IMR-90 (cell line): ENCODE measurements at regions not wholly inside any gene's neighbourhood (a gene's known extent, or its start where the extent isn't known, plus 50 kb on each side); places are given as distances from the start of the nearest gene placed in this dataset.

Experiments used
- ATAC-seq: fragments of 200-7000 bp; cut with Tn5 transposase; 2 replicates; pipeline ENCODE4 v1.9.1; 2020; ENCODE audit warnings: low read depth, mild to moderate bottlenecking, moderate library complexity
- BruUV-seq: library from RNA; stranded (reverse); fragments of 400-500 nt; replicated peaks from 2 replicates; lab custom pipeline; 2021; lab: Mats Ljungman, UMichigan
- CTCF ChIA-PET: fragments of 300-600 bp; formaldehyde crosslinking; extraction: SDS; loops from one replicate; lab custom pipeline; 2021; ENCODE audit warnings: antibody characterized with exemption; lab: Yijun Ruan, JAX
- POLR2A ChIA-PET: fragments of 300-600 bp; sonication (Branson Sonifier 250); formaldehyde crosslinking; loops from one replicate; lab custom pipeline; 2022; ENCODE audit warnings: antibody characterized with exemption; ENCODE audit not compliant: unreplicated experiment; lab: Charles Lee
- DNase-seq: peaks from one replicate; pipeline ENCODE4 v3.0.0; 2013
- H2AFZ ChIP-seq: replicated peaks from 2 replicates; pipeline ENCODE3; 2013; ENCODE audit warnings: low read length, mild to moderate bottlenecking; ENCODE audit not compliant: poor library complexity
- H2AK5ac ChIP-seq: 2 replicates; pipeline ENCODE4 v1.6.1; 2013; ENCODE audit warnings: low read depth, low read length, inconsistent platforms
- H2AK9ac ChIP-seq: replicated peaks from 2 replicates; pipeline ENCODE3; 2013; ENCODE audit warnings: mild to moderate bottlenecking, low read depth, low read length, moderate library complexity; ENCODE audit not compliant: poor library complexity
- H2BK120ac ChIP-seq: 2 replicates; pipeline ENCODE4 v1.6.1; 2013; ENCODE audit warnings: low read depth, low read length, inconsistent platforms
- H2BK15ac ChIP-seq: 3 replicates; pipeline ENCODE4 v1.6.1; 2013; ENCODE audit warnings: low read depth, low read length, inconsistent platforms
- H2BK20ac ChIP-seq: 2 replicates; pipeline ENCODE4 v1.6.1; 2013; ENCODE audit warnings: low read depth, mild to moderate bottlenecking, inconsistent platforms, low read length, moderate library complexity
- H2BK5ac ChIP-seq: 2 replicates; pipeline ENCODE4 v1.6.1; 2013; ENCODE audit warnings: mild to moderate bottlenecking, low read depth, low read length, inconsistent platforms; ENCODE audit not compliant: poor library complexity, severe bottlenecking
- H3K14ac ChIP-seq: replicated peaks from 2 replicates; pipeline ENCODE4 v1.6.1; 2013; ENCODE audit warnings: low read depth, low read length, inconsistent platforms
- H3K18ac ChIP-seq: 2 replicates; pipeline ENCODE4 v1.6.1; 2013; ENCODE audit warnings: low read depth, low read length, control low read depth
- H3K23ac ChIP-seq: 2 replicates; pipeline ENCODE4 v1.6.1; 2013; ENCODE audit warnings: low read depth, low read length, inconsistent platforms
- H3K27ac ChIP-seq: 2 replicates; pipeline ENCODE4 v1.5.1; 2013; ENCODE audit warnings: mild to moderate bottlenecking, control low read depth, low read length; ENCODE audit not compliant: insufficient read depth
- H3K27me3 ChIP-seq: 2 replicates; pipeline ENCODE4 v1.6.1; 2013; ENCODE audit warnings: low read length; ENCODE audit not compliant: control insufficient read depth, insufficient read depth
- H3K36me3 ChIP-seq: 2 replicates; pipeline ENCODE4 v1.6.1; 2013; ENCODE audit warnings: low read length, mixed read lengths; ENCODE audit not compliant: control insufficient read depth, insufficient read depth
- H3K4ac ChIP-seq: 2 replicates; pipeline ENCODE4 v1.6.1; 2013; ENCODE audit warnings: low read depth, low read length, inconsistent platforms
- H3K4me1 ChIP-seq: 2 replicates; pipeline ENCODE4 v1.6.1; 2013; ENCODE audit warnings: low read length, mixed read lengths; ENCODE audit not compliant: control insufficient read depth, insufficient read depth
- H3K4me2 ChIP-seq: 2 replicates; pipeline ENCODE4 v1.6.1; 2013; ENCODE audit warnings: low read depth, mild to moderate bottlenecking, control low read depth, low read length, moderate library complexity
- H3K4me3 ChIP-seq: 2 replicates; pipeline ENCODE4 v1.5.1; 2013; ENCODE audit warnings: low read depth, mild to moderate bottlenecking, control low read depth, low read length, moderate library complexity; ENCODE audit not compliant: insufficient read depth
- H3K56ac ChIP-seq: 2 replicates; pipeline ENCODE4 v1.6.1; 2013; ENCODE audit warnings: low read length, inconsistent platforms; ENCODE audit not compliant: insufficient read depth; ENCODE audit errors: extremely low read depth
- H3K79me1 ChIP-seq, 2 experiments: 2 replicates each; pipeline ENCODE4 v1.6.1; 2013; ENCODE audit warnings: low read length in 2 of 2, inconsistent platforms in 1 of 2, low read depth in 1 of 2
- H3K9ac ChIP-seq: 2 replicates; pipeline ENCODE4 v1.6.1; 2013; ENCODE audit warnings: low read depth, low read length, control low read depth
- H3K9me1 ChIP-seq: 2 replicates; pipeline ENCODE4 v1.6.1; 2013; ENCODE audit warnings: low read length, inconsistent platforms; ENCODE audit not compliant: insufficient read depth
- H3K9me3 ChIP-seq: 2 replicates; pipeline ENCODE4 v1.6.1; 2013; ENCODE audit warnings: low read length; ENCODE audit not compliant: control insufficient read depth, insufficient read depth
- H4K20me1 ChIP-seq: 2 replicates; pipeline ENCODE4 v1.6.1; 2013; ENCODE audit warnings: low read length, inconsistent platforms; ENCODE audit not compliant: insufficient read depth
- H4K5ac ChIP-seq: 2 replicates; pipeline ENCODE4 v1.6.1; 2013; ENCODE audit warnings: mild to moderate bottlenecking, low read depth, low read length, control low read depth
- H4K8ac ChIP-seq, 2 experiments: 2 replicates each; pipeline ENCODE4 v1.6.1; 2013; ENCODE audit warnings: low read depth in 2 of 2, low read length in 2 of 2, control low read depth in 1 of 2, inconsistent platforms in 1 of 2
- H4K91ac ChIP-seq: 2 replicates; pipeline ENCODE4 v1.6.1; 2013; ENCODE audit warnings: low read depth, low read length, inconsistent platforms; ENCODE audit not compliant: insufficient read depth
- BHLHE40 ChIP-seq: fragments of 150-350 bp; IDR thresholded peaks from 2 replicates; pipeline ENCODE4 v1.6.1; 2016; ENCODE audit warnings: mild to moderate bottlenecking, low read depth, low read length
- CEBPB ChIP-seq: IDR thresholded peaks from 2 replicates; pipeline ENCODE4 v1.6.1; 2012; ENCODE audit warnings: low read depth, low read length, improper control_type of control experiment
- CHD1 ChIP-seq: IDR thresholded peaks from 2 replicates; pipeline ENCODE4 v1.6.1; 2012; ENCODE audit warnings: low read depth, low read length, improper control_type of control experiment
- CTCF ChIP-seq: conservative IDR thresholded peaks from 2 replicates; pipeline ENCODE4 v1.5.1; 2012; ENCODE audit warnings: mild to moderate bottlenecking, low read depth, low read length, improper control_type of control experiment
- ELK1 ChIP-seq: fragments of 150-350 bp; IDR thresholded peaks from 2 replicates; pipeline ENCODE4 v1.6.1; 2016; ENCODE audit warnings: low read depth, mild to moderate bottlenecking, low read length, moderate library complexity, borderline replicate concordance
- FOS ChIP-seq: fragments of 150-350 bp; IDR thresholded peaks from 2 replicates; pipeline ENCODE4 v1.6.1; 2016; ENCODE audit warnings: low read depth, low read length
- MAFK ChIP-seq: IDR thresholded peaks from 2 replicates; pipeline ENCODE4 v1.6.1; 2012; ENCODE audit warnings: low read depth, low read length, improper control_type of control experiment
- MAZ ChIP-seq: IDR thresholded peaks from 2 replicates; pipeline ENCODE4 v1.6.1; 2012; ENCODE audit warnings: low read depth, mild to moderate bottlenecking, low read length, improper control_type of control experiment, moderate library complexity, borderline replicate concordance
- MXI1 ChIP-seq: IDR thresholded peaks from 2 replicates; pipeline ENCODE4 v1.6.1; 2012; ENCODE audit warnings: low read depth, mild to moderate bottlenecking, low read length, moderate library complexity, borderline replicate concordance
- NFE2L2 ChIP-seq: fragments of 150-350 bp; IDR thresholded peaks from 2 replicates; pipeline ENCODE4 v1.6.1; 2016; ENCODE audit warnings: low read depth, mild to moderate bottlenecking, low read length
- POLR2A ChIP-seq: IDR thresholded peaks from 2 replicates; pipeline ENCODE4 v1.6.1; 2012; ENCODE audit warnings: mild to moderate bottlenecking, low read depth, low read length
- RAD21 ChIP-seq: IDR thresholded peaks from 2 replicates; pipeline ENCODE4 v1.6.1; 2012; ENCODE audit warnings: low read length, improper control_type of control experiment
- RCOR1 ChIP-seq: IDR thresholded peaks from 2 replicates; pipeline ENCODE4 v1.6.1; 2012; ENCODE audit warnings: mild to moderate bottlenecking, low read length, improper control_type of control experiment; ENCODE audit not compliant: insufficient replicate concordance
- RFX5 ChIP-seq: IDR thresholded peaks from 2 replicates; pipeline ENCODE4 v1.8.0; 2012; ENCODE audit warnings: low read depth, mild to moderate bottlenecking, low read length, moderate library complexity
- SMC3 ChIP-seq: fragments of 150-350 bp; IDR thresholded peaks from 2 replicates; pipeline ENCODE4 v1.6.1; 2016; ENCODE audit warnings: low read depth, mild to moderate bottlenecking, antibody characterized with exemption, low read length, moderate library complexity
- USF2 ChIP-seq: fragments of 150-350 bp; IDR thresholded peaks from 2 replicates; pipeline ENCODE4 v1.6.1; 2017; ENCODE audit warnings: mild to moderate bottlenecking, antibody characterized with exemption, low read length, low read depth
- WGBS, 2 experiments: methylation state at CpG; one replicate each; pipeline versions ENCODE4 v1.1.5 to v1.1.7; 2013; ENCODE audit warnings: missing lambda C conversion rate in 2 of 2; ENCODE audit not compliant: insufficient read length in 1 of 2; ENCODE audit errors: extremely low coverage in 2 of 2; 5-methylcytosine and 5-hydroxymethylcytosine counted together
- dilution Hi-C: fragments of 300-500 bp; cut with HindIII; formaldehyde crosslinking; loops from one replicate; pipeline ENCODE4 v1.14.3; 2018; ENCODE audit warnings: low sequenced_read_pairs; ENCODE audit not compliant: unreplicated experiment
- in situ Hi-C: fragments of 300-500 bp; cut with MboI; formaldehyde crosslinking; loops from 3 replicates; pipeline ENCODE4 v1.14.3; 2019; ENCODE audit warnings: low sequenced_read_pairs, inconsistent platforms, mixed read lengths
- intact Hi-C: fragments of 100-400 bp; cut with micrococcal nuclease; formaldehyde crosslinking; loops from 2 replicates; pipeline ENCODE4 v1.10.0; 2022

DNA sequence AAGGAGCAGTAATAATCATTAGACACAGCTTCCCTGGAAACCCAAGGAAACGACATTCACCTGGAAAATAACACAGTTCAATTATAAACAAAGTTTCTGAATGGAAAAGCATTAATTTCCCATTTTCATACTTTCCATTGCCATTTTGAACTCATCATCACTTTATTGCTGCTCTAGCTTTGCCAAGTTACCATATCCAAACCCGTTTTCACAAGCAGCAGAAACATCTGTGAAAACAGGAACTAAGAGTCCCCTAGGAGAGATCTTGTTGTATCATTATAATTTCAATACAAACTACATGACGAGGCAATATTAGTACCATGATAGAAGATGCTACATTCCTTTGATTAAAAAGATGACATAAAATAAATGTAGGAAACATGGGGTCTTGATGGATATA, 597.0 kb upstream of the NRXN1 start:
- Histone ChIP-seq H3K27me3 (no peaks in the 10 kb centered on the region), H2BK15ac (no peak overlapping the region), H3K18ac (no peak overlapping the region), H3K4me3 (no peak overlapping the region), H2AFZ (no peak overlapping the region), H2AK9ac (no peak overlapping the region), H3K4me1 (peaks cover 2% of the 10 kb centered on the region; the same call in 1 of the 2 replicates), H3K36me3 (no peaks in the 10 kb centered on the region), H3K9me1 (no peaks in the 10 kb centered on the region), H2BK20ac (no peak overlapping the region), H3K9ac (no peak overlapping the region), H4K8ac (no peak overlapping the region), H2BK5ac (no peak overlapping the region), H3K14ac (no peak overlapping the region), H3K9me3 (no peaks in the 10 kb centered on the region), H3K79me1 (no peaks in the 10 kb centered on the region), H2AK5ac (no peak overlapping the region), H3K23ac (no peak overlapping the region), H3K27ac (no peak overlapping the region), H4K91ac (no peak overlapping the region), H4K20me1 (no peaks in the 10 kb centered on the region), H2BK120ac (no peak overlapping the region), H3K56ac (no peak overlapping the region), H3K4ac (no peak overlapping the region), H4K5ac (no peak overlapping the region), H3K4me2 (no peak overlapping the region)
- POLR2A ChIA-PET, result no interaction called here
- BruUV-seq, result no TSS peak
- no peak for TF ChIP-seq RCOR1
- TF ChIP-seq POLR2A, result no peak
- TF ChIP-seq RFX5, result no peak
- TF ChIP-seq CEBPB, result no peak
- TF ChIP-seq SMC3, result no peak
- no peak for TF ChIP-seq NFE2L2
- TF ChIP-seq ELK1, result no peak
- TF ChIP-seq BHLHE40, result no peak
- TF ChIP-seq MXI1, result no peak
- TF ChIP-seq CTCF, result no peak
- no peak for TF ChIP-seq FOS
- TF ChIP-seq MAZ, result no peak
- TF ChIP-seq CHD1, result no peak
- TF ChIP-seq RAD21, result no peak
- TF ChIP-seq MAFK, result no peak
- TF ChIP-seq USF2, result no peak
- in situ Hi-C loops, result no loop called here
- DNase-seq (no peak), ATAC-seq (no peak)
- CTCF ChIA-PET, result no interaction called here
- intact Hi-C loops, result no loop called here
- no CpG with 5 or more reads among the region's 3 CpGs for WGBS, 2 experiments
- dilution Hi-C loops, result no loop called here
